Natural killer cell (primary cell): ENCODE measurements at regions not wholly inside any gene's neighbourhood (a gene's known extent, or its start where the extent isn't known, plus 50 kb on each side); places are given as distances from the start of the nearest gene placed in this dataset.

Source experiments
- ATAC-seq, 3 donors: fragments of 150-1000 bp in 2 of 3; fragments of 200-7000 bp in 1 of 3; cut with Tn5 transposase; 1 replicate in 1 of 3; 2 replicates in 2 of 3; pipeline ENCODE4 v1.10.0; 2021; ENCODE audit warnings: mild to moderate bottlenecking in 2 of 3, moderate library complexity in 2 of 3
- DNase-seq, 2 donors: peaks; one replicate each; pipeline versions ENCODE4 v3.0.0 to v3.0.0-alpha.2; 2013 to 2021; ENCODE audit warnings: mixed read lengths in 1 of 2
- H3K27ac ChIP-seq: one replicate; pipeline ENCODE4 v1.5.1; 2013; ENCODE audit warnings: mild to moderate bottlenecking, low read length
- H3K27me3 ChIP-seq: one replicate; pipeline ENCODE4 v1.6.1; 2013; ENCODE audit warnings: low read length; ENCODE audit not compliant: control insufficient read depth, insufficient read depth
- H3K36me3 ChIP-seq: one replicate; pipeline ENCODE4 v1.6.1; 2013; ENCODE audit warnings: low read length; ENCODE audit not compliant: control insufficient read depth, insufficient read depth
- H3K4me1 ChIP-seq: one replicate; pipeline ENCODE4 v1.6.1; 2013; ENCODE audit warnings: low read length; ENCODE audit not compliant: control insufficient read depth, insufficient read depth
- H3K4me3 ChIP-seq: one replicate; pipeline ENCODE4 v1.5.1; 2013; ENCODE audit warnings: low read length
- H3K9me3 ChIP-seq: one replicate; pipeline ENCODE4 v1.6.1; 2013; ENCODE audit warnings: low read length; ENCODE audit not compliant: control insufficient read depth, insufficient read depth
- H3K27ac Mint-ChIP-seq, 2 donors: one replicate each; pipeline ENCODE4 v1.8.0; 2022; ENCODE audit warnings: mild to moderate bottlenecking in 2 of 2, mixed read lengths in 2 of 2, moderate library complexity in 1 of 2
- H3K27me3 Mint-ChIP-seq, 2 donors: one replicate each; pipeline ENCODE4 v1.8.0; 2022; ENCODE audit warnings: low read depth in 2 of 2, mixed read lengths in 2 of 2
- H3K36me3 Mint-ChIP-seq: one replicate; pipeline ENCODE4 v1.8.0; 2022; ENCODE audit warnings: mixed read lengths
- H3K4me1 Mint-ChIP-seq, 2 donors: one replicate each; pipeline ENCODE4 v1.8.0; 2022; ENCODE audit warnings: mixed read lengths in 2 of 2
- H3K4me3 Mint-ChIP-seq: one replicate; pipeline ENCODE4 v1.8.0; 2022; ENCODE audit warnings: mild to moderate bottlenecking, moderate library complexity, mixed read lengths
- H3K9me3 Mint-ChIP-seq, 2 donors: one replicate each; pipeline ENCODE4 v1.8.0; 2022; ENCODE audit warnings: mixed read lengths in 2 of 2
- WGBS: methylation state at CpG from one replicate; pipeline ENCODE4 v1.1.7; 2013; ENCODE audit warnings: missing lambda C conversion rate; ENCODE audit not compliant: insufficient coverage; 5-methylcytosine and 5-hydroxymethylcytosine counted together
- intact Hi-C: fragments of 100-400 bp; cut with micrococcal nuclease; formaldehyde crosslinking; loops from one replicate; pipeline ENCODE4 v1.14.2; 2022
- TF ChIP-seq, protein P1 (sequence below): fragments of 200-600 bp; IDR thresholded peaks from one replicate; pipeline ENCODE4 v1.8.0; 2022; ENCODE audit warnings: antibody characterized with exemption

DNA sequence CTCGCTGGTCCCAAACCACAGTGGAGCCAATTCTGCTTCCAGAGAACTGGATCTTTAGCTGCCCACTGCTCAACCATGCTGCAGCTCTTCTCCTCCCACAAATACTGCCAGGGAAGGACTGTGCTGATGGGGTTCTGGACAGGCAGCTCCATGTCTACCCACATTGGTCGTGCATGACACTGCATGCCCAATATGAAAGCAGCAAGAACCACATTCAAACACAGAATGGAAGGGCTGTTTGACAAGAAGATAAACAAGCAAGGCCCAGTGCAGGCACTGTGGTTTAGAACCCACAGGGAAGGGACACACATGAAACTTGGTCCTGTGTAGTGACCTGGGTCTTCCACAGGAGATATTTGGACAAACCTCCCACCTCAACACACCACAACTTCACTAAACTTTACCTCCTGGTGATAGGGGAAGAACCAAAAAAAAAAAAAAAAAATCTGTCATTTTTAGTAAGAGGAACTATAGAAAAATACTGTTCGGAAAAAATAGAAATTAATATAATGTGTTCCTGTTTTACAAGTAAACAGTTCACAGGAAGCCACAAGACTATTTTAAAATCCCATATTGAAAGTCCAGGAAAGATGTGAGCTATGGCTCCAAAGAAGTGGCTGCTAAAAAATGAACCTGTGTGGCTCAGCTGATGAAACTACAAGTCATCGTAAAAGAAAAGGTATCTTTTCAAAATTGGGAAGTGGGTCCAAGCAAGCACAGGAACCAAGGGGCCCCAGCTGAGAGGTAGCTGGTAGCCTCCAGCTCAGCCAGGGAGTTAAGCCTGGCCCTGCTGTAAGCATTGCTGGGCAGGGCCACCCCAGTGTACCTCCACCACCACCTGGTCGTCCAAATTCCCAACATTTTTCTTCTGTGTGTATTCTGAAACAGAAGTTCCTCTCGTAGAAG lies 77.7 kb upstream of the ACAN start:
- no peak for ATAC-seq
- no peaks in the 10 kb centered on the region for H3K36me3 Mint-ChIP-seq
- no peaks in the 10 kb centered on the region for H3K9me3 Mint-ChIP-seq
- Histone ChIP-seq H3K27me3 (no peaks in the 10 kb centered on the region), H3K9me3 (no peaks in the 10 kb centered on the region), H3K4me1 (peaks cover 4% of the 10 kb centered on the region), H3K4me3 (no peak overlapping the region), H3K27ac (no peak overlapping the region), H3K36me3 (no peaks in the 10 kb centered on the region)
- H3K27me3 Mint-ChIP-seq: peaks cover 7 to 26% of the 10 kb centered on the region in 2 donors
- TF ChIP-seq, protein P1, sequence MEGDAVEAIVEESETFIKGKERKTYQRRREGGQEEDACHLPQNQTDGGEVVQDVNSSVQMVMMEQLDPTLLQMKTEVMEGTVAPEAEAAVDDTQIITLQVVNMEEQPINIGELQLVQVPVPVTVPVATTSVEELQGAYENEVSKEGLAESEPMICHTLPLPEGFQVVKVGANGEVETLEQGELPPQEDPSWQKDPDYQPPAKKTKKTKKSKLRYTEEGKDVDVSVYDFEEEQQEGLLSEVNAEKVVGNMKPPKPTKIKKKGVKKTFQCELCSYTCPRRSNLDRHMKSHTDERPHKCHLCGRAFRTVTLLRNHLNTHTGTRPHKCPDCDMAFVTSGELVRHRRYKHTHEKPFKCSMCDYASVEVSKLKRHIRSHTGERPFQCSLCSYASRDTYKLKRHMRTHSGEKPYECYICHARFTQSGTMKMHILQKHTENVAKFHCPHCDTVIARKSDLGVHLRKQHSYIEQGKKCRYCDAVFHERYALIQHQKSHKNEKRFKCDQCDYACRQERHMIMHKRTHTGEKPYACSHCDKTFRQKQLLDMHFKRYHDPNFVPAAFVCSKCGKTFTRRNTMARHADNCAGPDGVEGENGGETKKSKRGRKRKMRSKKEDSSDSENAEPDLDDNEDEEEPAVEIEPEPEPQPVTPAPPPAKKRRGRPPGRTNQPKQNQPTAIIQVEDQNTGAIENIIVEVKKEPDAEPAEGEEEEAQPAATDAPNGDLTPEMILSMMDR: no peak
- intact Hi-C loops: no loop called here
- 25% methylated on average over 5 of the region's 6 CpGs for WGBS
- H3K4me1 Mint-ChIP-seq: no peaks in the 10 kb centered on the region
- no peak for DNase-seq
- H3K4me3 Mint-ChIP-seq: no peak overlapping the region
- no peak overlapping the region for H3K27ac Mint-ChIP-seq

DNA sequence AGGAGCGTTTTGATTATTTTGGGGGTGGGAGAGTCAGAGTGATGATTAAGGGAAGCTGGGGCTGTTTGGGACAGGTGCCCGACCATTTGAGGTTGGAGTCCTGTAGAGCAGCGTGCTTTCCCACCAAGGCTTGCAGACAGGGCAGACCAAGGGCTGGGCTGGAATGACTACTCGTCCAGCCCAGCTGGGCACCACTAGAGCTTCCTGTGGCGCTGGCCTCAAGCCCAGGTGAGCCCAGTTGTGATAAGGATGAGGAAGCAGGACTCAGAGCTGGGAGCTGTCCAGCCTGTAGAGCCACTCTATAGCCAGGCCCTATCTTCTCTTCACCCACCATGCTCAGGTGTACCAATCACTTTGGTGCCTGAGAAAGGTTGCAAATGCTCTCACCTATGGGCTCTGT lies 75.8 kb upstream of the ACAN start:
- Mint-ChIP-seq H3K9me3 (no peaks in the 10 kb centered on the region), H3K27me3 (peaks cover 7 to 24% of the 10 kb centered on the region in 2 donors), H3K27ac (no peak overlapping the region), H3K36me3 (no peaks in the 10 kb centered on the region), H3K4me3 (no peak overlapping the region), H3K4me1 (no peaks in the 10 kb centered on the region)
- Histone ChIP-seq H3K27me3 (no peaks in the 10 kb centered on the region), H3K27ac (no peak overlapping the region), H3K4me3 (no peak overlapping the region), H3K4me1 (peaks cover 4% of the 10 kb centered on the region), H3K36me3 (no peaks in the 10 kb centered on the region), H3K9me3 (no peaks in the 10 kb centered on the region)
- TF ChIP-seq, protein P1: no peak
- DNase-seq (no peak), ATAC-seq (no peak)
- 91% methylated on average over 5 of the region's 5 CpGs for WGBS
- intact Hi-C loops: no loop called here

DNA sequence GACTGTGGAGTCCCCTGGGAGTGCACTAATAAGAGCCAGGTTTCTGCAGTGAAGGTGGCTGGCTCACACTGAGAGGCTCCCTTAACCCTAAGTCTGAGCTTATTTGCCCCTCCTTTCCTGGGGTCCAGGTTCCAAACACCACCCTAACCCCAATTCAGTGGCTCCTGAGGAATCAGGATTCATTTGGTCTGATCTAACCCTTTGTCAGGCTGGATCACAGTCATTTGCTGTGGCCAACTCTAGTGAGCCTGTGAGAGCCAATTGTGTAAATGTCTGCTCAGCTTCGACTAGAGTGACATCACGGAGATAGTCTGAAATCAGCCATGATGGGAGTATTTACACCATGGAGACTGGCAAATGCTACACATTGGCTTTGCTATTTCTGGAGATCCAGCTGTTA lies 73.7 kb upstream of the ACAN start:
- Histone ChIP-seq H3K4me1 (peaks cover 4% of the 10 kb centered on the region), H3K27ac (no peak overlapping the region), H3K27me3 (no peaks in the 10 kb centered on the region), H3K36me3 (no peaks in the 10 kb centered on the region), H3K9me3 (no peaks in the 10 kb centered on the region), H3K4me3 (no peak overlapping the region)
- Mint-ChIP-seq H3K27ac (no peak overlapping the region), H3K9me3 (no peaks in the 10 kb centered on the region), H3K4me3 (no peak overlapping the region), H3K36me3 (no peaks in the 10 kb centered on the region), H3K4me1 (no peaks in the 10 kb centered on the region), H3K27me3 (peaks cover 0 to 21% of the 10 kb centered on the region in 2 donors)
- DNase-seq (no peak), ATAC-seq (no peak)
- 95% methylated on average over 2 of the region's 2 CpGs for WGBS
- TF ChIP-seq, protein P1: no peak
- intact Hi-C loops: no loop called here

DNA sequence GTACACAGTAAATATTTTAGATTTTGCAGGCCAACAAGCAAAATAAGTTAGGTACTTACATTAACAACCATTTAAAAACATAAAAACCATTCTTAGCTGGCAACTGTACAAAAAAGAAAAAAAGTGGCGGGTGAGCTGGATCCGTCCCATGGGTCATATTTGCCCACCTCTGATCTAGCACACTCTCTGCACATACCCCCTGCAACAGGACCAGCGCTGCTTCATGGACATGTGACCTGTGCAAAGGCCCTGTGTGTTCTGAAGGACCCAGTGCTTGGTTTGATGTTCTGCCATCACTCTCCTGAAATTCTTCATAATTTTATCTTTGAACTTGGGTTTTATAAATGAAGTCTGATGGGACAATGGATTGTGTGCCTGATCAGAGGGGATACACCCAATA lies 72.5 kb upstream of the ACAN start:
- H3K9me3 Mint-ChIP-seq: no peaks in the 10 kb centered on the region
- H3K4me3 Mint-ChIP-seq: no peak overlapping the region
- Histone ChIP-seq H3K4me3 (no peak overlapping the region), H3K36me3 (no peaks in the 10 kb centered on the region), H3K27ac (no peak overlapping the region), H3K9me3 (no peaks in the 10 kb centered on the region), H3K4me1 (no peaks in the 10 kb centered on the region), H3K27me3 (no peaks in the 10 kb centered on the region)
- DNase-seq (no peak), ATAC-seq (no peak)
- no peaks in the 10 kb centered on the region for H3K36me3 Mint-ChIP-seq
- H3K27me3 Mint-ChIP-seq: peaks cover 0 to 21% of the 10 kb centered on the region in 2 donors
- WGBS: 91% methylated on average over 3 of the region's 3 CpGs
- TF ChIP-seq, protein P1: no peak
- no peaks in the 10 kb centered on the region for H3K4me1 Mint-ChIP-seq
- H3K27ac Mint-ChIP-seq: no peak overlapping the region
- intact Hi-C loops: no loop called here
